HG02840 (cell line): ENCODE measurements at regions not wholly inside any gene's neighbourhood (a gene's known extent, or its start where the extent isn't known, plus 50 kb on each side); places are given as distances from the start of the nearest gene placed in this dataset.

ENCODE experiments used
- ATAC-seq: cut with Tn5 transposase; IDR thresholded peaks from one replicate; pipeline ENCODE4 v1.9.1; 2021; ENCODE audit warnings: mild to moderate bottlenecking, moderate library complexity, moderate number of reproducible peaks; ENCODE audit not compliant: unreplicated experiment, low FRiP score

DNA sequence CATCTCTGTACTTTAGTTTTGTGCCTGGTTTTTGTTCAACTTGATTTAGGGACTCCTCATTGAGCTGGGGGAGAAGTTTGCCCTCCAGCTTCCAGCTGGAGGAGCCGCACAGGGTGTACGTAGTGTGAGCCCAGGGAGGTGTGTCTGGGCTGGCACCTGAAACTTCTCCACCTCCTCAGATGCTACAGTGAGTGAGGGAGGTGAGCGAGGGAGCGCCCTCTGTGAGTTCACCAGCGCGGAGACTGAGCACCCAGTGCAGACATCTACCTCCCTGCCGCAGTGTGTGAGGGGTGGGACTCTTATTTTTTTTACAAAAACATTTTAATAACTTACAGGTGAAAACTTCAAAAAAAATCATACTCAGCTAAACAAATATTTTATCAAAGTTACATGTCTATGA, 204.2 kb upstream of the HS6ST1 start:
- ATAC-seq: no peak

GRCh38 chr2:128523457-128523856, 204.8 kb upstream of the HS6ST1 start:
- no peak for ATAC-seq

- no peak for ATAC-seq
Measured at GRCh38 chr2:128524183-128524582, 205.5 kb upstream of the HS6ST1 start.

DNA sequence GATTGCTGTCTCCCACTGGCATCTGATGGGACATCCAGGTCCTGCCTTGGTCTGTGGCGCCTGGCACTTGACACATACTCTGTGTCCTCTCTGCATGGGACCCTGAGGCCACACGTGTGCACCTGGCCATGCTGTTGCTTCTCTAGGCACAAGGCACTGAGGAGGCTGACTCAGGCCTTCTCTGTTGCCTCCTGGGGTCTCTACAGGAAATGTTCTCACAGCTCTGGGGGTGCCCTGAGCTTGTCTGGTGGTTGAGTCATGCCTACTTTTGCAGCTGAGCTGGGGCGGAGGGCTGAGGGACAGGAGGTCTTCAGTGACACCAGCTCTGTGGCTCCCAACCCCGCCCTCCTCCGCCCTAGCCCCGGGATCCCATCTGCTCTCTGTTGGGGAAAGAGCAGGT, 207.0 kb upstream of the HS6ST1 start:
- no peak for ATAC-seq

- no peak for ATAC-seq
Measured at GRCh38 chr2:128526455-128526976, 207.8 kb upstream of the HS6ST1 start.

- ATAC-seq: no peak
Measured at GRCh38 chr2:128528133-128528532, 209.5 kb upstream of the HS6ST1 start.

DNA sequence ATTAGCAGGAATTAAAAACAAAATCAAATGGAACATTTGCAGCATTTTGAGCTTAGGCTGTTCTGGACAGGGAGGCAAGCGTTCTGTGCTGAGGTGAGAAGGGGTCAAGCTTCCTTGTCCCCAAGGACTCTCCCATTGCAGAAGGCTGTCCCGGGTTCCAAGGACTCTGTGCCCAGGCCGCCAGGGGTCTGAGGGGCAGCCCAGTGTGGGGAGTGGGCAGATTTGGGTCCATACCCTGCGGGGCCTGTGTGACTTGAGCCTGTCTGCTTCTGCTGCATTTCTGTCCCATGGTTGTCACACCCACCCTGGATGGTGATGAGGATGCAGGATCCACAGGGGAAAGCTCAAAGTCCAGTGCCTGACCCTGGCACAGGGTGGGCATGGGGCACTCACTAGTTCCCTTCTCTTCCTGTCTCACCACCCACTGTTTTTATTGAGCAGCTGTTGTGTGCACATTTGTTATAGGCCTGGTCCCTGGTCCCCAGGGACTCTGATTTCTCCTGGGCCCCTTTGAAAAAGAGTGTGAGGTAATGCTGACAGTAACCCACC, 211.4 kb upstream of the HS6ST1 start:
- ATAC-seq: no peak

DNA sequence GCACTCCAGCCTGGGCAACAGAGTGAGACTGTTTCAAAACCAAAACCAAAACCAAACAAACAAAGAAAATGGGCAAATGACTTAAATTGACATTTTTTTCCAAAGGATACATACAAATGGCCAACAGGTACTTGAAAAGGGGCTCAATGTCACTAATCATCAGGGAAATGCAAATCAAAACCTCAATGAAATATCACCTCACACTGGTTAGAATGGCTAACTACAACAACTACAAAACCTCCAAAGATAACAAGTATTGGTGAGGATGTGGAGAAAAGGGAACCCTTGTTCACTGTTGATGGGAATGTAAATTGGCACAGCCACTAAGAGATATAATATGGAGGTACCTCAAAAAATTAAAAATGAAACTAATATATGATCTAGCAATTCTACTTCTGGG, 213.2 kb upstream of the HS6ST1 start:
- ATAC-seq: no peak

- no peak for ATAC-seq
Measured at GRCh38 chr2:128533101-128533500, 214.4 kb upstream of the HS6ST1 start.

- ATAC-seq: no peak
Measured at GRCh38 chr2:128534688-128535392, 216.2 kb upstream of the HS6ST1 start.

DNA sequence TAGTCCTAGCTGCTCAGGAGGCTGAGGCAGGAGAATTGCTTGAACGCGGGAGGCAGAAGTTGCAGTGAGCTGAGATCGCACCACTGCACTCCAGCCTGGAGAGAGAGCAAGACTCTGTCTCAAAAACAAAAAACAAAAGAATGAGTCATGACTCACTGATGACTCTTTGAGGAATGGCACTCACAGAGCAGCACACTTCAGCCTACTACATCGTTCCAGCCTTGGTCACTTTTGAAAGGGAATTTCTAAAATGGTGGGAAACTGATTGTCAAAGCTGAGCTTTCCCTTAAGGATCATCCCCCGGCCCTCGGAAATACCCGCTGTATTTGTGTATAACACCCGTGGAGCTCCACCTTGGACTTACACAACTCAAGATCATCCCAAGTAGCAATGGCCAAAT, 217.3 kb upstream of the HS6ST1 start:
- ATAC-seq: no peak

DNA sequence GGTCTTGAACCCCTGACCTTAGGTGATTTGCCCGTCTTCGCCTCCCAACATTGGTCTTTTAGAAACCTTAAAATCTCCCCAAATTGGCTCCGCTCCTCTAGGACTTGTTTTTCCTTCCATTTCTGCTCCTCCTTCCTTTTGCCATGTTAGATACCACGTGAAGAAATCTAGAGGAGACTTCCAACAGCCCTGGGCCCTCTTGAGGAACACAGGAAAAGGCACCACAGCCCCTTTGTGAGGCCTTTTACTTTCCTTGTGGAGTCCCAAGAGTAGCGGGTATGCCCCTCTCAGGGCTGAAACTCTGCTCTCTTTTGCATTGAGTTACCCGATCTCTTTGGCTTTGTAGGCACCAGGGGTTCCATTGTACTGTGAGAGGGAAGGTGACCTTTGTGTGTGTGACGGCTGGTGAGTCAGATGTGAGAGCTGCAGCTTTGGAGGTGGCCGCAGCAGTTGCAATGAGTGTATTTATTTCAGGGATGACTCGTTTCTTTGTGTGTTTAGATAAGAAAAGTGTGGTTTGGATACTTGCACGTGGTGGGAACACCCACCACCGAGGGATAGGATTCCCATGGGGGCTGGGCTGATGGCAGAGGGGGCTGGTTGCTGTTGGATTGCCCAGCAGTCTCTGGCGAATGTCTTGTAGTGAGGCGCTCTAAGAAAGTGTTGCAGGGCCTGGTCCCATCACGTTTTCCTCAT, 218.4 kb upstream of the HS6ST1 start:
- no peak for ATAC-seq

DNA sequence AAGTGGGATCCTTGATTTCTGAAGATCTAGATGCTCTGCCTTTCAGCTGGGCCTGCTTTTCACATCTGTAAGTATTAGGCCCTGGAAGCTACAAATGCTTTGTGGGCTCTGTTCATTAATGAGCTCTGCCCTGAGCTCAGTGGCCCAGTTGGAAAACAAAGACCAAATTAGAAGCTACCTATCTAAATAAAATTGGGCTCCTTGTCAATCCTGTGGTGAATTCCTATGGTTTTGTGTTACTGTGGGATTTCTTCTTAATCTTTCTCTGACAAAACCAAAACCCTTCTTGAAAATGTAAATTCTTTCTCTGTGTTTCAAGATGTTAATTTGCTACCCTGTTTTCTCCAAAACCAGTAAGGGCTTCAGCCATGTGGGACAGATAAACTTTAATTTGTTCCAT, 219.0 kb upstream of the HS6ST1 start:
- ATAC-seq: no peak

DNA sequence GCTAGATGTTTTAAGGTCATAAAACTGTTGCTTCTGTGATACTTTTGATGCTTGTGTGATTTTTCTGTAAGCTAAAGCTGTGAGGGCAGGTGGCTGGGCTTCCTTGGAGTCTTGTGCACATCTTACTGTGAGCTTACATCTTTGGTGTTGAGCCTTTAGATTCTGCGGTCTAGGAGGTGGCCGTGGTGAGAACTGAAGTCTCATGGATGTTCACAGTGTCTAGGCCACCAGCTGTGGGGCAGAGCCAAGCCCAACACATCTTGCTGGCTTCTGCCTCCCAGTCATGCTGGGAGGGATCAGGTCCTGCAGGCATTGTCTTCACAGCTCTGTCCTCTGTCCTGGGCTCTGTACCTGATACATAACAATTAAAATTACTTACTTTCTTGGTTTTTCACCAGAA, 219.7 kb upstream of the HS6ST1 start:
- ATAC-seq: no peak

GRCh38 chr2:128540670-128541069, 222.0 kb upstream of the HS6ST1 start:
- ATAC-seq: no peak

DNA sequence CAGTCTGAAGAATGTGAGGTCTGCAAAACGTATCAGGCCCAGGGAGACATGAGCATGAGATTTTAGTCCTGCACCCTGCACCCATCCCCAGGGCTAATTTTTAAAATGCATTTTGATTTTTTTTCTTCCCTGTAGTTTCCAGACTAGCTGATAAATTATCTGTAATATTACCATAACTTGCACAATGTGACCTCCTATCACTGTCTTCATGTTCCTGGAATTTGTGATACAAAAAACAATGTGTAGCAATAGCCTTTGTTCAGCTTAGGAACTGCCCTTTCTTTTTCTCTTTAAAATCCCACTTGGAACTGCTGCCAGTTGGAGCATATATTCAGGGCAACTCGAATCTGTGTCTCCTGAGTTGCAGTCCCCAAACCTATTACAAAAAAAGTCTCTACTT, 222.8 kb upstream of the HS6ST1 start:
- no peak for ATAC-seq

GRCh38 chr2:128543036-128543435, 224.4 kb upstream of the HS6ST1 start:
- no peak for ATAC-seq

GRCh38 chr2:128543646-128544045, 225.0 kb upstream of the HS6ST1 start:
- ATAC-seq: no peak

DNA sequence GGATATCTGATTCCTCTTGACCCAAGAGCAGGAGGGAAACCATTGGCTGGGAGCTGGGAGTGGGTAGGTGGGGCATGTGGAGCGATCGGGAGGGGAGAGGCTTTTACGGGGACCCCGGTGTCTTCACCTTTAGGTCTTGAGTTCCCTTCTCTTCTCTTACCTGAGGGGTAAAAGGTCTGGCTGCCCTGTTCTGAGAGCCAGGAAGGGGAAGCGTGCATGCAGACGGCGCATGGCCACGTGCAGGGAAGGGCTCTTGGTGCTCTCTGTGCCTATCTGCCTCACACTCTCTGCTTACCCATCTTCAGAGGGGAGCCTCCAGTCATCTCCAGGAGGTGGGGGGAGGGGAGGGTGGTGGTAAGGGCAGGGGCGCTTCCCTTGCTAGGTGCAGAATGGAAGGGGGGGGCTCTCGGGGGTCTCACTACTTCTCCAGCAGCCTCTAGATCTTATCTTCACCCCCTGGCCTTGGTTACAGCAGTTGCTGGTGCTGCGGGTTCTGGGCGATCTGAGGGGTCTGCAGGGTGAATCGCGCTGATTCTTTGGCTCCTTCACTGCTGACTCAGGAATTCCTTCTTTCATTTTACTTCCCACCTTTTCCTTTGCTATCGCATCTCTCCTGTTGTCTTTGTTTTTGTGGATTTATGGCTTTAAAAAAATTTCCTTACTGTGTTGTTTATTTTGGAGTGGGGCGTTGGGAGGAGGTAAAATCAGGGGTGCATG, 225.8 kb upstream of the HS6ST1 start:
- no peak for ATAC-seq

GRCh38 chr2:128545085-128545484, 226.4 kb upstream of the HS6ST1 start:
- no peak for ATAC-seq

DNA sequence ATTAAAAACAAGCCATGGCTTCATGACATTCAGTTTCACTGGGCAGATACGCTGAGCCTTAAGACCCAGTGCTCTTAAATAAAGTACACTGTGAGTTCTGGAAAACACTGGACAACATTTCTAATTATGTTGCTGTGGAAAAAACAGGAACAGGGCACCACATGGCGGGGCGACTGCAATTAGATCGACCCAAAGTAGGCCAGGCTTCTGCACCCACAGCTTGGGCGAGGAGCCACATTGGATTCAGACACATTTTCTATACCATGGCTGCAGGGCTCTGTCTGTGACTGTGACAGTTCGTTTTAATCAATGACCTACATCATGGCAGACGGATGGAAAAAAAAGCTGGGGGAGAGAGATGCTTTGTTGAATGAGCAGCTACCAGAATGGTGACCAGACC, 227.2 kb upstream of the HS6ST1 start:
- ATAC-seq: no peak
